Kidney capillary endothelial cell (primary cell): ENCODE measurements at regions not wholly inside any gene's neighbourhood (a gene's known extent, or its start where the extent isn't known, plus 50 kb on each side); places are given as distances from the start of the nearest gene placed in this dataset.

Experiments used
- DNase-seq: peaks from one replicate; pipeline ENCODE4 v3.0.0-alpha.2; 2018; ENCODE audit warnings: low spot score

- DNase-seq, result peak; percentile 23
Measured at GRCh38 chr10:36634916-36635315, 490.5 kb upstream of the ANKRD30A start.

- DNase-seq, result no peak
Measured at GRCh38 chr10:36630267-36630666, 495.1 kb upstream of the ANKRD30A start.

GRCh38 chr10:36629476-36629875 lies 495.9 kb upstream of the ANKRD30A start:
- no peak for DNase-seq

GRCh38 chr10:36624551-36625100 lies 500.8 kb upstream of the ANKRD30A start:
- DNase-seq, result no peak

GRCh38 chr10:36621346-36621745 lies 504.1 kb upstream of the ANKRD30A start:
- peak; percentile 18 for DNase-seq

- DNase-seq, result no peak
Measured at GRCh38 chr10:36612436-36612835, 513.0 kb upstream of the ANKRD30A start.

GRCh38 chr10:36608866-36609265 lies 516.5 kb upstream of the ANKRD30A start:
- no peak for DNase-seq

- DNase-seq, result no peak
Measured at GRCh38 chr10:36608251-36608650, 517.1 kb upstream of the ANKRD30A start.

- no peak for DNase-seq
Measured at GRCh38 chr10:36606234-36606839, 519.1 kb upstream of the ANKRD30A start.

- no peak for DNase-seq
Measured at GRCh38 chr10:36604316-36604715, 521.1 kb upstream of the ANKRD30A start.

- DNase-seq, result no peak
Measured at GRCh38 chr10:36603688-36604087, 521.7 kb upstream of the ANKRD30A start.

GRCh38 chr10:36602374-36602773 lies 523.0 kb upstream of the ANKRD30A start:
- DNase-seq, result no peak

GRCh38 chr10:36597756-36598320 lies 527.6 kb upstream of the ANKRD30A start:
- DNase-seq, result no peak

GRCh38 chr10:36592964-36593363 lies 532.4 kb upstream of the ANKRD30A start:
- no peak for DNase-seq

- no peak for DNase-seq
Measured at GRCh38 chr10:36591436-36591835, 534.0 kb upstream of the ANKRD30A start.

GRCh38 chr10:36583690-36584089 lies 541.7 kb upstream of the ANKRD30A start:
- DNase-seq, result no peak

GRCh38 chr10:36581237-36581636 lies 544.2 kb upstream of the ANKRD30A start:
- DNase-seq, result no peak

GRCh38 chr10:36578306-36578705 lies 547.1 kb upstream of the ANKRD30A start:
- peak; percentile 7 for DNase-seq

- DNase-seq, result no peak
Measured at GRCh38 chr10:36577126-36577525, 548.3 kb upstream of the ANKRD30A start.

GRCh38 chr10:36574207-36574606 lies 551.2 kb upstream of the ANKRD30A start:
- DNase-seq, result no peak

- no peak for DNase-seq
Measured at GRCh38 chr10:36573246-36573645, 552.2 kb upstream of the ANKRD30A start.

- no peak for DNase-seq
Measured at GRCh38 chr10:36564433-36564832, 561.0 kb upstream of the ANKRD30A start.

GRCh38 chr10:36559412-36560400 lies 565.7 kb upstream of the ANKRD30A start:
- DNase-seq, result no peak
